ENCODE measurements at regions not wholly inside any gene's neighbourhood (a gene's known extent, or its start where the extent isn't known, plus 50 kb on each side); places are given as distances from the start of the nearest gene placed in this dataset.

GRCh38 chr3:73222126-73222525 is 160.7 kb downstream of the EBLN2 start:
- no peaks in the 10 kb centered on the region for H3K9me3 Mint-ChIP-seq
- no peaks in the 10 kb centered on the region for H3K36me3 Mint-ChIP-seq
- H3K27me3 Mint-ChIP-seq (ENCODE audit: low read depth) = no peaks in the 10 kb centered on the region
- CTCF ChIA-PET = no interaction called here
- no peak overlapping the region for H3K27ac Mint-ChIP-seq
- no peak overlapping the region for H3K4me3 Mint-ChIP-seq
- ATAC-seq (no peak), DNase-seq (ENCODE audit: low spot score) (no peak)
- peaks cover 10% of the 10 kb centered on the region for H3K4me1 Mint-ChIP-seq
- POLR2A ChIA-PET = no interaction called here
- TF ChIP-seq GTF2I (CRISPR knock-in tag; conservative IDR thresholded peaks at IDR 0.05) (no peak), NR1H2 (CRISPR knock-in tag; IDR thresholded peaks at IDR 0.05) (no peak), MXD4 (CRISPR knock-in tag; IDR thresholded peaks at IDR 0.05; ENCODE audit: borderline replicate concordance) (no peak), SP1 (CRISPR knock-in tag; conservative IDR thresholded peaks at IDR 0.05) (no peak), CBFB (CRISPR knock-in tag; IDR thresholded peaks at IDR 0.05; ENCODE audit: low read depth) (no peak)
- TF ChIP-seq, protein P1, sequence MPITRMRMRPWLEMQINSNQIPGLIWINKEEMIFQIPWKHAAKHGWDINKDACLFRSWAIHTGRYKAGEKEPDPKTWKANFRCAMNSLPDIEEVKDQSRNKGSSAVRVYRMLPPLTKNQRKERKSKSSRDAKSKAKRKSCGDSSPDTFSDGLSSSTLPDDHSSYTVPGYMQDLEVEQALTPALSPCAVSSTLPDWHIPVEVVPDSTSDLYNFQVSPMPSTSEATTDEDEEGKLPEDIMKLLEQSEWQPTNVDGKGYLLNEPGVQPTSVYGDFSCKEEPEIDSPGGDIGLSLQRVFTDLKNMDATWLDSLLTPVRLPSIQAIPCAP (CRISPR knock-in tag; IDR thresholded peaks at IDR 0.05) = no peak
- TF ChIP-seq, protein P2, sequence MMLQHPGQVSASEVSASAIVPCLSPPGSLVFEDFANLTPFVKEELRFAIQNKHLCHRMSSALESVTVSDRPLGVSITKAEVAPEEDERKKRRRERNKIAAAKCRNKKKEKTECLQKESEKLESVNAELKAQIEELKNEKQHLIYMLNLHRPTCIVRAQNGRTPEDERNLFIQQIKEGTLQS (CRISPR knock-in tag; conservative IDR thresholded peaks at IDR 0.05) = no peak
- TF ChIP-seq, protein P3, sequence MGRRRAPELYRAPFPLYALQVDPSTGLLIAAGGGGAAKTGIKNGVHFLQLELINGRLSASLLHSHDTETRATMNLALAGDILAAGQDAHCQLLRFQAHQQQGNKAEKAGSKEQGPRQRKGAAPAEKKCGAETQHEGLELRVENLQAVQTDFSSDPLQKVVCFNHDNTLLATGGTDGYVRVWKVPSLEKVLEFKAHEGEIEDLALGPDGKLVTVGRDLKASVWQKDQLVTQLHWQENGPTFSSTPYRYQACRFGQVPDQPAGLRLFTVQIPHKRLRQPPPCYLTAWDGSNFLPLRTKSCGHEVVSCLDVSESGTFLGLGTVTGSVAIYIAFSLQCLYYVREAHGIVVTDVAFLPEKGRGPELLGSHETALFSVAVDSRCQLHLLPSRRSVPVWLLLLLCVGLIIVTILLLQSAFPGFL (CRISPR knock-in tag; IDR thresholded peaks at IDR 0.05; ENCODE audit: borderline replicate concordance) = no peak

GRCh38 chr3:73225146-73225855 is 163.8 kb downstream of the EBLN2 start:
- H3K27ac Mint-ChIP-seq = no peak overlapping the region
- ChIA-PET POLR2A (no interaction called here), CTCF (interaction anchor here (1.1 to 1.7 kb wide), 3 partner anchors 19 to 277 kb away, joined by 3 to 4 read pairs (median 3); no protein-coding TSS in a partner anchor)
- H3K9me3 Mint-ChIP-seq = no peaks in the 10 kb centered on the region
- DNase-seq (ENCODE audit: low spot score) (no peak), ATAC-seq (no peak)
- no peaks in the 10 kb centered on the region for H3K36me3 Mint-ChIP-seq
- no peaks in the 10 kb centered on the region for H3K27me3 Mint-ChIP-seq (ENCODE audit: low read depth)
- H3K4me1 Mint-ChIP-seq = peaks cover 10% of the 10 kb centered on the region
- no peak overlapping the region for H3K4me3 Mint-ChIP-seq
- TF ChIP-seq, protein P4, sequence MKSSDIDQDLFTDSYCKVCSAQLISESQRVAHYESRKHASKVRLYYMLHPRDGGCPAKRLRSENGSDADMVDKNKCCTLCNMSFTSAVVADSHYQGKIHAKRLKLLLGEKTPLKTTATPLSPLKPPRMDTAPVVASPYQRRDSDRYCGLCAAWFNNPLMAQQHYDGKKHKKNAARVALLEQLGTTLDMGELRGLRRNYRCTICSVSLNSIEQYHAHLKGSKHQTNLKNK (CRISPR knock-in tag; IDR thresholded peaks at IDR 0.05) = no peak
- TF ChIP-seq, protein P5, sequence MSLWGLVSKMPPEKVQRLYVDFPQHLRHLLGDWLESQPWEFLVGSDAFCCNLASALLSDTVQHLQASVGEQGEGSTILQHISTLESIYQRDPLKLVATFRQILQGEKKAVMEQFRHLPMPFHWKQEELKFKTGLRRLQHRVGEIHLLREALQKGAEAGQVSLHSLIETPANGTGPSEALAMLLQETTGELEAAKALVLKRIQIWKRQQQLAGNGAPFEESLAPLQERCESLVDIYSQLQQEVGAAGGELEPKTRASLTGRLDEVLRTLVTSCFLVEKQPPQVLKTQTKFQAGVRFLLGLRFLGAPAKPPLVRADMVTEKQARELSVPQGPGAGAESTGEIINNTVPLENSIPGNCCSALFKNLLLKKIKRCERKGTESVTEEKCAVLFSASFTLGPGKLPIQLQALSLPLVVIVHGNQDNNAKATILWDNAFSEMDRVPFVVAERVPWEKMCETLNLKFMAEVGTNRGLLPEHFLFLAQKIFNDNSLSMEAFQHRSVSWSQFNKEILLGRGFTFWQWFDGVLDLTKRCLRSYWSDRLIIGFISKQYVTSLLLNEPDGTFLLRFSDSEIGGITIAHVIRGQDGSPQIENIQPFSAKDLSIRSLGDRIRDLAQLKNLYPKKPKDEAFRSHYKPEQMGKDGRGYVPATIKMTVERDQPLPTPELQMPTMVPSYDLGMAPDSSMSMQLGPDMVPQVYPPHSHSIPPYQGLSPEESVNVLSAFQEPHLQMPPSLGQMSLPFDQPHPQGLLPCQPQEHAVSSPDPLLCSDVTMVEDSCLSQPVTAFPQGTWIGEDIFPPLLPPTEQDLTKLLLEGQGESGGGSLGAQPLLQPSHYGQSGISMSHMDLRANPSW (CRISPR knock-in tag; conservative IDR thresholded peaks at IDR 0.05; ENCODE audit: low read depth) = no peak
- TF ChIP-seq, protein P6, sequence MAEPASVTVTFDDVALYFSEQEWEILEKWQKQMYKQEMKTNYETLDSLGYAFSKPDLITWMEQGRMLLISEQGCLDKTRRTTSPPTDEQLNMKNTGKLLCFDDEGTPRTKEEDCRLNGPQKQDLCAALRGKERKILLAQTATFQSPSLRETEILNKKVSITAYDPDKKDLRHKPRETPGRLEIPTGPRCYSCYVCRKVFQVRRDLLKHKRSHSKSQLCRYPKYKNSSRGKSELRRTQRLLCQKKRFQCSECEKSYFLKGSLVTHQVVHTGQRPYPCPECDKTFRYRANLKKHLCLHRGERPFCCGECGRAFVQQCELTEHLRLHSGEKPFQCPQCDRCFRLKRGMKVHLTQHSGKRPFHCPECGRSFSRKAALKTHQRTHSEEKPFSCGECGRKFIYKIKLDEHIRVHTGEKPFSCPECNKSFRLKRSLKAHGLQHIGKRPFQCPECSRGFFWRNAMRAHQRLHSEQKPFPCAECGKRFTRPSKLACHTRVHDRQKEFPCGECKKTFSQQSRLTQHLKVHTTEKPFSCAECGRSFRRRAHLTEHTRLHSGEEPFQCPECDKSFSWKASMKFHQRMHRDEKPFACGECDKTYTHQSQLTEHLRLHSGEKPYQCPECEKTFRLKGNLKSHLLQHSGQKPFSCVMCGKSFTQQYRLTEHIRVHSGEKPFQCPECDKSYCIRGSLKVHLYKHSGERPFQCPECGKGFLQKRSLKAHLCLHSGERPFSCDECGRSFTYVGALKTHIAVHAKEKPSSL (CRISPR knock-in tag; conservative IDR thresholded peaks at IDR 0.05) = no peak
- TF ChIP-seq FOXJ3 (CRISPR knock-in tag; IDR thresholded peaks at IDR 0.05; ENCODE audit: borderline replicate concordance) = no peak
- TF ChIP-seq E2F4 (CRISPR knock-in tag; IDR thresholded peaks at IDR 0.05; ENCODE audit: borderline replicate concordance, low read depth) = no peak
- no peak for TF ChIP-seq EMX1 (CRISPR knock-in tag; IDR thresholded peaks at IDR 0.05)
- no peak for TF ChIP-seq ZNF416 (CRISPR knock-in tag; IDR thresholded peaks at IDR 0.05)
- TF ChIP-seq, protein P7, sequence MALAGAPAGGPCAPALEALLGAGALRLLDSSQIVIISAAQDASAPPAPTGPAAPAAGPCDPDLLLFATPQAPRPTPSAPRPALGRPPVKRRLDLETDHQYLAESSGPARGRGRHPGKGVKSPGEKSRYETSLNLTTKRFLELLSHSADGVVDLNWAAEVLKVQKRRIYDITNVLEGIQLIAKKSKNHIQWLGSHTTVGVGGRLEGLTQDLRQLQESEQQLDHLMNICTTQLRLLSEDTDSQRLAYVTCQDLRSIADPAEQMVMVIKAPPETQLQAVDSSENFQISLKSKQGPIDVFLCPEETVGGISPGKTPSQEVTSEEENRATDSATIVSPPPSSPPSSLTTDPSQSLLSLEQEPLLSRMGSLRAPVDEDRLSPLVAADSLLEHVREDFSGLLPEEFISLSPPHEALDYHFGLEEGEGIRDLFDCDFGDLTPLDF (CRISPR knock-in tag; IDR thresholded peaks at IDR 0.05) = no peak
- TF ChIP-seq PRRX2 (CRISPR knock-in tag; IDR thresholded peaks at IDR 0.05) = no peak
- no peak for TF ChIP-seq NR3C1 (CRISPR knock-in tag; conservative IDR thresholded peaks at IDR 0.05; ENCODE audit: low read depth)
- TF ChIP-seq NFATC4 (CRISPR knock-in tag; IDR thresholded peaks at IDR 0.05) = no peak
- no peak for TF ChIP-seq ZNF263 (CRISPR knock-in tag; IDR thresholded peaks at IDR 0.05; ENCODE audit: low read depth)
- no peak for TF ChIP-seq ZNF281 (CRISPR knock-in tag; IDR thresholded peaks at IDR 0.05)
- TF ChIP-seq OVOL2 (CRISPR knock-in tag; IDR thresholded peaks at IDR 0.05; ENCODE audit: borderline replicate concordance) = no peak

All from WTC11 (cell line).